Endothelial cell of umbilical vein (primary cell): ENCODE measurements at regions not wholly inside any gene's neighbourhood (a gene's known extent, or its start where the extent isn't known, plus 50 kb on each side); places are given as distances from the start of the nearest gene placed in this dataset.

ENCODE experiments used
- BruUV-seq: library from RNA; stranded (reverse); fragments of 400-500 nt; replicated peaks from 2 replicates; lab custom pipeline; 2021; lab: Mats Ljungman, UMichigan
- CTCF ChIA-PET: fragments of 300-600, 350-600 bp; sonication (Branson Sonifier 250); formaldehyde crosslinking; loops from one replicate; lab custom pipeline; 2021; ENCODE audit warnings: antibody characterized with exemption, inconsistent platforms; lab: Charles Lee
- POLR2A ChIA-PET: fragments of 300-600, 350-600 bp; sonication (Branson Sonifier 250); formaldehyde crosslinking; loops from one replicate; lab custom pipeline; 2021; ENCODE audit warnings: antibody characterized with exemption, inconsistent platforms; lab: Charles Lee
- DNase-seq: peaks from one replicate; pipeline ENCODE4 v3.0.0-alpha.2; 2011; ENCODE audit warnings: low read depth, low spot score
- FAIRE-seq: peaks from 2 replicates; lab custom pipeline; 2011; peaks lifted over from hg19 to GRCh38; lab: Jason Lieb, UNC
- H2AFZ ChIP-seq: 2 replicates; pipeline ENCODE4 v1.6.0; 2012; ENCODE audit warnings: low read depth, low read length, control low read depth, inconsistent platforms
- H3K27ac ChIP-seq: 2 replicates; pipeline ENCODE4 v1.5.1; 2011; ENCODE audit warnings: low read depth, mild to moderate bottlenecking, control low read depth, low read length, moderate library complexity; ENCODE audit not compliant: insufficient read depth
- H3K27me3 ChIP-seq, 2 experiments: 2 replicates each; pipeline versions ENCODE4 v1.6.0 to v1.6.1; 2011; ENCODE audit warnings: low read length in 2 of 2, mixed read lengths in 1 of 2; ENCODE audit not compliant: control insufficient read depth in 2 of 2, insufficient read depth in 2 of 2
- H3K36me3 ChIP-seq, 2 experiments: 2 replicates in 1 of 2; 3 replicates in 1 of 2; pipeline ENCODE4 v1.5.1; 2011; ENCODE audit warnings: low read length in 2 of 2, mild to moderate bottlenecking in 1 of 2, moderate library complexity in 1 of 2; ENCODE audit not compliant: control insufficient read depth in 2 of 2, insufficient read depth in 2 of 2; ENCODE audit errors: extremely low read depth in 1 of 2
- H3K4me1 ChIP-seq: 3 replicates; pipeline ENCODE4 v1.5.1; 2011; ENCODE audit warnings: mild to moderate bottlenecking, low read length; ENCODE audit not compliant: control insufficient read depth, insufficient read depth; ENCODE audit errors: extremely low read depth
- H3K4me2 ChIP-seq: 2 replicates; pipeline ENCODE4 v1.6.1; 2011; ENCODE audit warnings: low read length, control low read depth, mixed read lengths; ENCODE audit not compliant: insufficient read depth
- H3K4me3 ChIP-seq, 3 experiments: fragments of 200-600 bp in 1 of 3; sonication (generic), shearing (Covaris generic) in 1 of 3; replicated peaks in 1 of 3; 2 replicates each; pipeline ENCODE4 v1.5.1; 2011 to 2016; ENCODE audit warnings: control low read depth in 3 of 3, low read length in 3 of 3, mild to moderate bottlenecking in 2 of 3, inconsistent platforms in 1 of 3, low read depth in 1 of 3, moderate library complexity in 1 of 3; ENCODE audit not compliant: insufficient read depth in 1 of 3
- H3K79me2 ChIP-seq: 2 replicates; pipeline ENCODE4 v1.6.0; 2012; ENCODE audit warnings: low read length, inconsistent platforms; ENCODE audit not compliant: control insufficient read depth, insufficient read depth
- H3K9ac ChIP-seq: replicated peaks from 2 replicates; pipeline ENCODE3; 2011; ENCODE audit warnings: low read length, control low read depth; ENCODE audit not compliant: insufficient read depth; ENCODE audit errors: extremely low read depth
- H3K9me1 ChIP-seq: replicated peaks from 3 replicates; pipeline ENCODE4 v1.6.0; 2011; ENCODE audit warnings: mild to moderate bottlenecking, low read length; ENCODE audit not compliant: control insufficient read depth, insufficient read depth; ENCODE audit errors: extremely low read depth
- H3K9me3 ChIP-seq: replicated peaks from 2 replicates; pipeline ENCODE4 v1.5.1; 2012; ENCODE audit warnings: low read length, inconsistent platforms; ENCODE audit not compliant: control insufficient read depth, insufficient read depth
- H4K20me1 ChIP-seq: replicated peaks from 2 replicates; pipeline ENCODE3; 2011; ENCODE audit warnings: mild to moderate bottlenecking, low read length; ENCODE audit not compliant: control insufficient read depth, insufficient read depth; ENCODE audit errors: extremely low read depth
- CTCF ChIP-seq, 2 donors: IDR thresholded peaks; 1 replicate in 1 of 2; 2 replicates in 1 of 2; pipeline ENCODE4 v1.5.1; 2011; ENCODE audit warnings: low read length in 2 of 2, mild to moderate bottlenecking in 2 of 2, moderate library complexity in 2 of 2, control low read depth in 1 of 2, inconsistent platforms in 1 of 2, low read depth in 1 of 2; ENCODE audit not compliant: insufficient read depth in 1 of 2; ENCODE audit errors: extremely low read depth in 1 of 2
- EZH2 ChIP-seq: IDR thresholded peaks from 2 replicates; pipeline ENCODE4 v1.6.1; 2012; ENCODE audit warnings: borderline replicate concordance, low read depth, mild to moderate bottlenecking, moderate library complexity, low read length, inconsistent platforms; ENCODE audit not compliant: severe bottlenecking
- FOS ChIP-seq: IDR thresholded peaks from 2 replicates; pipeline ENCODE4 v1.6.1; 2011; ENCODE audit warnings: mild to moderate bottlenecking, low read length, moderate library complexity, borderline replicate concordance; ENCODE audit not compliant: insufficient read depth
- GATA2 ChIP-seq: IDR thresholded peaks from 2 replicates; pipeline ENCODE4 v1.7.0; 2011; ENCODE audit warnings: low read depth, mild to moderate bottlenecking, moderate library complexity, mixed read lengths, low read length; ENCODE audit not compliant: insufficient read length, insufficient read depth
- JUN ChIP-seq: IDR thresholded peaks from 2 replicates; pipeline ENCODE4 v1.6.1; 2011; ENCODE audit warnings: borderline replicate concordance, low read depth; ENCODE audit not compliant: insufficient read length, insufficient read depth
- MAX ChIP-seq: IDR thresholded peaks from 2 replicates; pipeline ENCODE4 v1.6.1; 2011; ENCODE audit not compliant: insufficient read depth, insufficient read length
- MYC ChIP-seq: IDR thresholded peaks from one replicate; pipeline ENCODE4 v1.6.1; 2011; ENCODE audit warnings: mild to moderate bottlenecking, low read depth, low read length
- POLR2A ChIP-seq: IDR thresholded peaks from 2 replicates; pipeline ENCODE4 v1.6.1; 2012; ENCODE audit warnings: low read depth, mild to moderate bottlenecking, control low read depth, low read length
- POLR2AphosphoS5 ChIP-seq: IDR thresholded peaks from 2 replicates; pipeline ENCODE4 v1.6.1; 2012; ENCODE audit warnings: low read depth, mild to moderate bottlenecking, control low read depth, low read length, moderate library complexity; ENCODE audit not compliant: insufficient read depth
- dilution Hi-C: fragments of 300-500 bp; cut with MboI; formaldehyde crosslinking; loops from one replicate; pipeline ENCODE4 v1.15.0; 2019; ENCODE audit warnings: low sequenced_read_pairs; ENCODE audit not compliant: extremely low pct_ligation_motif_present
- intact Hi-C: fragments of 100-400 bp; cut with micrococcal nuclease; formaldehyde crosslinking; loops from one replicate; pipeline ENCODE4 v1.10.0; 2022

GRCh38 chr2:180177534-180177933 lies 170.4 kb upstream of the CWC22 start:
- Histone ChIP-seq H3K36me3 (no peaks in the 10 kb centered on the region), H3K79me2 (no peaks in the 10 kb centered on the region), H4K20me1 (no peaks in the 10 kb centered on the region), H3K9ac (no peak overlapping the region), H3K4me1 (no peaks in the 10 kb centered on the region), H3K4me3 (no peak overlapping the region), H3K9me1 (no peaks in the 10 kb centered on the region), H3K4me2 (no peak overlapping the region), H3K9me3 (no peaks in the 10 kb centered on the region), H3K27ac (no peak overlapping the region), H2AFZ (no peak overlapping the region), H3K27me3 (no peaks in the 10 kb centered on the region)
- TF ChIP-seq POLR2AphosphoS5 (no peak), JUN (no peak), CTCF (IDR thresholded peaks at IDR 0.05; ENCODE audit: extremely low read depth in 1 of 2, insufficient read depth in 1 of 2, low read depth in 1 of 2, low read length in 2 of 2) (no peak), POLR2A (no peak), EZH2 (no peak), GATA2 (no peak), MAX (no peak), FOS (no peak), MYC (no peak)
- intact Hi-C loops = no loop called here
- ChIA-PET CTCF (no interaction called here), POLR2A (no interaction called here)
- no TSS peak for BruUV-seq
- FAIRE-seq (no peak), DNase-seq (no peak)
- dilution Hi-C loops = no loop called here
